ENCODE measurements at regions not wholly inside any gene's neighbourhood (a gene's known extent, or its start where the extent isn't known, plus 50 kb on each side); places are given as distances from the start of the nearest gene placed in this dataset.
"Not testable (repeated sequence)": the region's sequence is repeated elsewhere in the genome, so short reads cannot be mapped to it uniquely, and the experiment has no call there.

- no peak for DNase-seq
Observed at GRCh38 chrX:129071390-129071789, 451.9 kb downstream of the SMARCA1 start.

GRCh38 chrX:129065895-129066294 is 457.4 kb downstream of the SMARCA1 start:
- DNase-seq = no peak

GRCh38 chrX:129058405-129058804 is 464.9 kb downstream of the SMARCA1 start:
- no peak for DNase-seq

- no peak for DNase-seq
Observed at GRCh38 chrX:129043138-129043537, 480.2 kb downstream of the SMARCA1 start.

- DNase-seq = no peak
Observed at GRCh38 chrX:129041319-129041718, 482.0 kb downstream of the SMARCA1 start.

- DNase-seq = no peak
Observed at GRCh38 chrX:129040124-129040523, 483.2 kb downstream of the SMARCA1 start.

GRCh38 chrX:129039176-129039575 is 484.1 kb downstream of the SMARCA1 start:
- DNase-seq = no peak

- no peak for DNase-seq
Observed at GRCh38 chrX:129037389-129037788, 485.9 kb downstream of the SMARCA1 start.

- no peak for DNase-seq
Observed at GRCh38 chrX:129035180-129035579, 488.1 kb downstream of the SMARCA1 start.

GRCh38 chrX:129034196-129034595 is 489.1 kb downstream of the SMARCA1 start:
- DNase-seq = no peak

GRCh38 chrX:129026202-129026601 is 497.1 kb downstream of the SMARCA1 start:
- no peak for DNase-seq

- DNase-seq = no peak
Observed at GRCh38 chrX:129025376-129025775, 497.9 kb downstream of the SMARCA1 start.

GRCh38 chrX:129019412-129019811 is 503.9 kb downstream of the SMARCA1 start:
- no peak for DNase-seq

- DNase-seq = no peak
Observed at GRCh38 chrX:129015381-129015780, 507.9 kb downstream of the SMARCA1 start.

- no peak for DNase-seq
Observed at GRCh38 chrX:129013574-129013973, 509.7 kb downstream of the SMARCA1 start.

GRCh38 chrX:129007631-129008030 is 515.7 kb downstream of the SMARCA1 start:
- DNase-seq = no peak

- no peak for DNase-seq
Observed at GRCh38 chrX:129006491-129006890, 516.8 kb downstream of the SMARCA1 start.

GRCh38 chrX:129000797-129001196 is 522.5 kb downstream of the SMARCA1 start:
- DNase-seq = no peak

- DNase-seq = no peak
Observed at GRCh38 chrX:129000018-129000417, 523.3 kb downstream of the SMARCA1 start.

GRCh38 chrX:128992107-128992971 is 531.0 kb downstream of the SMARCA1 start:
- no peak for DNase-seq

- DNase-seq = no peak
Observed at GRCh38 chrX:128975745-128976144, 547.5 kb downstream of the SMARCA1 start.

- no peak for DNase-seq
Observed at GRCh38 chrX:128973033-128973432, 550.3 kb downstream of the SMARCA1 start.

- no peak for DNase-seq
Observed at GRCh38 chrX:128961290-128961689, 562.0 kb downstream of the SMARCA1 start.

- not testable (repeated sequence) for DNase-seq
Observed at GRCh38 chrX:128954697-128955096, 568.6 kb downstream of the SMARCA1 start.

GRCh38 chrX:128931071-128931470 is 592.2 kb downstream of the SMARCA1 start:
- DNase-seq = no peak

Data from DMS79 (cell line).